Colon (tissue), 2 donors: ENCODE measurements at regions not wholly inside any gene's neighbourhood (a gene's known extent, or its start where the extent isn't known, plus 50 kb on each side); places are given as distances from the start of the nearest gene placed in this dataset.

ENCODE experiments used
- FAIRE-seq: peaks from 2 replicates; lab custom pipeline; 2012; peaks lifted over from hg19 to GRCh38; lab: Jason Lieb, UNC
- donor health status: control.
- donor health status: control.

GRCh38 chr2:240227538-240228428, 87.3 kb upstream of the OTOS start:
- FAIRE-seq = no peak

DNA sequence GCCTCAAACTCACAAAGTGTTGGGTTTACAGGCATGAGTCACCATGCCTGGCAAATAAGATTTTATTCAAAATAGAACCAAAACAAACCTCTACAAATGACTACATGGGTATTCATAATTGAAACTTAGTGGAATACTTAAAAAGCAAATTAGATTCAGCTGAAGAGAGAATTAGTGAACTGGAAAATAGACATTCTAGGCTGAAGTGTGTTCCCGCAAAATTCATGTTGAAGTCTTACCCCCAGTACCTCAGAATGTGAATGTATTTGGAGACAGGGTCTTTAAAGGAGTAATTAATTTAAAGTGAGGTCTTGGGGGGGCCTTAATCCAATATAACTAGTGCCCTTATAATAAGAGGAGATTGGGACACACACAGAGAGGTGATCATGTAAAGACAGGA, 88.5 kb upstream of the OTOS start:
- FAIRE-seq = no peak

DNA sequence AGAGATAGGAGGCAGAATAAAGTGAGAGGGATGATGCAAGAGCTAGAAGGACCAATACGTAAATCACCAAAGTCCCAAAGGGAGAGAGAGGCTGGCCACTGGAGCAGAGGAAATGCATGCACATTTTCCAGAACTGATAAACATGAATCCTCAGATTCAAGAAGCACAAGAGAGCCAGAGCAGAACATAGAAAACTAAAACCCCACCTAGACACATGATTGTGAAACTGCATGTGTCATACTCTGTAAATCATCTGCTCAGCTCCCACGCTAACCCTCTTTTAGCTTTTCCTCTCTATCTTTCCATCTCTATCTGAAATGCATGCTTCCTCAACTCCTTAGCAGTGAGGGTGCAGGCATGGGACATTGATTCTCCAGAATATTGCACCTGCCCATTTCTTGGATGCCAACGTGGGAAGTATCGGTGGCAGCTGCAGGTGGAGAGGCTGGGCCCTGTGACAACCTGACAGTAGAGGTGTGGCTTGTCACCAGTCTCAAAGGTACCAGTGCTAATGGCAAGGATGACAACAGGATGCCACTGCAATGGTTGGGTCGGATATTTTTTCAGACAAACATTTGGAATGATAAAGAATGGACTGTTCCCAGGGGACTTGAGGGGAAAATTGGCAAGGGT, 89.3 kb upstream of the OTOS start:
- no peak for FAIRE-seq

- no peak for FAIRE-seq
Observed at GRCh38 chr2:240230291-240230931, 90.0 kb upstream of the OTOS start.

DNA sequence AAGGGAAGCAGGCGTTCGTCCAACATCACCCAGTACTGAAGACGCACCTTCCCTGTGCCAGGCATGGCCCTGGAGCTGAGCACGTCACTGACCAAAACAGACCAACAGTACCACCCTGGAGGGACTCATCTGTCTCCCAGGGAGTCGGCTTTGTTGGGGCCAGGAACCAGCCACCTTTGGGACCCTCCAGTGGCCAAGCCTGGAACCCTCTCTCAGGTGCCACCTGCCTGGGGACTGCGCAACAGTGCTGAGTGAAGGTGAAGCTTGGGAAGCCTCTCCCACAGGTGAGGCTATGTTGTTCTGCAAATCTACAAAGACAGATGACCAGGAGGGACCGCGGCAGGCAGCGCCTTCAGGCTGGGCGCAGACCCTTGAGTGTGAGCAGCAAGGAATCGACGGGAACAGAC, 91.4 kb upstream of the OTOS start:
- no peak for FAIRE-seq

GRCh38 chr2:240232264-240232915, 91.9 kb upstream of the OTOS start:
- no peak for FAIRE-seq

DNA sequence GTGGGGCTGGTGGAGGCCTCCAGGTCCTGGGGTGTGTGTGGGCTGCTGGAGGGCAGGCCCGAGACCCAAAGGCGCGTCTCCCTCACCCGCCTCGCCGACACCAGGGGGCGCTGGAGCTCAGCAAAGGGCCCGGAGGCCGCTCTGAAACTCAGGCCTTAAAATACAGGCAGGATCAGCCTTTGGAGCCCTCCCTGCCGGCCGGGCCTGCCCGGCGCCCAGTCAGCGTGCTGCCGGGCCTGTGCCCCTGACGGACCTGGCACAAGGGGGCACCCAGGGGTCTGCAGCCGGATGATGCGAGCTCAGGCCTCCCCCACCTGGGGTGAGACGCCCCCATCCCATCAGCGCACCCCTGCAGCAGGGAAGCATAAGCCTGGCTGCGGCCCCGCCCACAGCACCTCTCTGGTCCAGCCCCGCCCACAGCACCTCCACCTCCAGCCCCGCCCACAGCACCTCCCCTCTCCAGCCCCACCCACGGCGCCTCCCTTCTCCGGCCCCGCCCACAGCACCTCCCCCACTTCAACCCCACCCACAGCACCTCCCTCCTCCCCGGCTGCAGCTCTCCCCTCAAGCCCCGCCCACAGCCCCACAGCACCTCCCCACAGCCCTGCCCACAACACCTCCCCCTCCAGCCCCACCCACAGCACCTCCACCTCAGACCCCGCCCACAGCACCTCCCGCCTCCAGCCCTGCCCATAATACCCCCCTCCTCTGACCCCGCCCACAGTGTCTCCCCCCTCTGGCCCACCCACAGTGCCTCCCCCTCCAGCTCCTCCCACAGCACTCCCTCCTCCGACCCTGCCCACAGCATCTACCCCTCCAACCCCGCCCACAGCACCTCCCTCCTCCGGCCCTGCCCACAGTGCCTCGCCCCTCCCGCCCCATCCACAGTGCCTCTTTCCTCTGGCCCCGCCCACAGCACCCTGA, 92.8 kb upstream of the OTOS start:
- FAIRE-seq = no peak

DNA sequence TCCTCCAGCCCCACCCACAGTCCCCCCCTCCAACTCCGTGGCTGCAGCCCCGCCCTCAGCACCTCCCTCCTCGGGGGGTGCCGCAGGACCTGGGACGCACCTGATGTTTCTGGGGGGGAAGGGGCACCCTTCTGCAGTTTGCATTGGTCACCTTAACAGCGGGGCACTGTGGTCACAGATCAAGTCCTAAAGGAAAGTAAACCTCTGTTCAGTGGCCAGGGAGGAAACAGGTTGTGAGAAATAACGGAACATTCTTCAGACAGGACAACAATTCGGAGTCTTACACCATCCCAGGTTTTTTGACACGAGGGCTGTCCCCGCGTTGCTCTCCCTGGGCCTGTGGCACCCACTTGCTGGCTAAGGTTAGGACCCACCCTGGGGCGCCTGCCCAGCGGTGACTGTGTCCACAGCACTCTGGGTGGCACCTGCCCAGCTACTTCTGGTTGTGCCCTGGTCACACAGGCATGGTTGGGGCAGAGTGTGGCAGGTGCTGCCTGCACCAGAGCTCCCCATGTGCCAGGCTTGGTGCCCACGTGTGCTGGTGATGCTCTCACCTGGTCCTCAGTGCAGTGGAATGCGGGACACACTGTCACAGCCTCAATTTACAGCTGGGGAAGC, 93.5 kb upstream of the OTOS start:
- FAIRE-seq = no peak

DNA sequence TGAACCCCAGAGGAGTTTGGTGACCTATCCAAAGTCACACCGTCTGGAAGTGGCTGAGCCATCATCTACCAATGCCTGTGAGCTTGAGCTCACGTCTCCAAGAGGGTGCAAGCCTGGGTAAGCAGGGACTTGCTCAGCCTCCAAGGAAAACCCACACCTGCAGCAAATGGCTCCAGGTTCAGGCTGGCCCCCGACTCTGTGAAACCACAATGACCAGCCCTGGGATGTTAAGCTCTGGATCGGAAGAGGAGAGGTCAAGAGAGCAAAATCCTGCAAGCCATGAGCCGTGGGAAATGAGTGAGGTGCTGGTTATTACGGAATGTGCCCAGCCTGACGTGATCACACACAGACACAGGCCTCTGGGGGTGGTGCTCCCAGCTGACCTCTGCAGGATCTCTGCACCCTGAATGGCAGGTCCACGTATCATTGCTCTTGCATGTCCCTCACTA, 94.1 kb upstream of the OTOS start:
- no peak for FAIRE-seq

DNA sequence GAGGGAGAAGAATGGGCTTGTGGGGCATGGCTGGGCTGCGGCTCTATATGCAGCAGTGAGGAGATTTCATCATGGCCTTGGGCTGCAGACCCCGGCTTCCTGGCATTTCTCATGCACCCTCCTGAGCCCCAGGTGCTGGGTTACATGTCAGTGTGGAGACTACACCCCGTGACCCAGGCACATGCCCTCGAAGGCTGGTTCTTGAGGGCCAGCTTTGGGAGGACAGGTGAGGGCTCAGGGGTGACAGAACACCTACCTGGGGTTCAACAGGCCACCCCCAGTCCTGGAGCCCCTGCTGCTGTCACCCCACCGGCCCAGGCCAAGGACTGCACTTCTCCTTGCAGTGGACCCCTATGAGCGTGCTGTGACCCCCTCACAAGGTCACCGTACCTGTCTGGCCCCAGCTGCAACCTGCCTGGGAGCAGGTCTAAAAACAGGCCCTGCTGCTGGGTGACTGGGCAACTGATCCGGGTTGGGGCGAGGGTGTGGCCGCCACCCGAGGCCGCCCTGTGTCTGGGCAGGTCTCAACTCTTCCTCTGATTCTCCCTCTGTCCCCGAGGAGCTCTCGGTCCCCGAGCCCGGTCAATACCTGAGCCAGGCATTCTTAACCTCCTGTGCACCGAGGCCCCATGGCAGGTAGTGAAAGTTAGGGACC, 94.8 kb upstream of the OTOS start:
- FAIRE-seq = no peak

DNA sequence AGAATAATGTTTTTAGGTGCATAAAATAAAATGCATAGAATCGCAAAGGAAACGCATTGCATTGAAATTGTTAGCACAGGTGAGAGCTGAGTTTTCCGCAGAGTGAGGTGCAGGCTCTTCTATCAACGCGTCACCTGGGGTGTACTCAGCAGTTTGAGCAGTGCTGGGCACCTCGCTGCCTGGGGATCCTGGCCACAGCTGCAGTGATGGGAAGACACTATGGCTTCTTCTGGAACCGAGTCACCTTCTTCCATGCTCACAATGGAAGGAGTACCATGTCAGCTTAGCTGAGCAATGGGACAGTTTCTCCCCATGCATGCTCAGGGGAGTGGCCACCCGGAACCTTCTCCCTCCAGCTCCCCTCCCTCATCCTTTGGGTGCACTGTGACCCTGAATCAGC, 95.4 kb upstream of the OTOS start:
- no peak for FAIRE-seq

DNA sequence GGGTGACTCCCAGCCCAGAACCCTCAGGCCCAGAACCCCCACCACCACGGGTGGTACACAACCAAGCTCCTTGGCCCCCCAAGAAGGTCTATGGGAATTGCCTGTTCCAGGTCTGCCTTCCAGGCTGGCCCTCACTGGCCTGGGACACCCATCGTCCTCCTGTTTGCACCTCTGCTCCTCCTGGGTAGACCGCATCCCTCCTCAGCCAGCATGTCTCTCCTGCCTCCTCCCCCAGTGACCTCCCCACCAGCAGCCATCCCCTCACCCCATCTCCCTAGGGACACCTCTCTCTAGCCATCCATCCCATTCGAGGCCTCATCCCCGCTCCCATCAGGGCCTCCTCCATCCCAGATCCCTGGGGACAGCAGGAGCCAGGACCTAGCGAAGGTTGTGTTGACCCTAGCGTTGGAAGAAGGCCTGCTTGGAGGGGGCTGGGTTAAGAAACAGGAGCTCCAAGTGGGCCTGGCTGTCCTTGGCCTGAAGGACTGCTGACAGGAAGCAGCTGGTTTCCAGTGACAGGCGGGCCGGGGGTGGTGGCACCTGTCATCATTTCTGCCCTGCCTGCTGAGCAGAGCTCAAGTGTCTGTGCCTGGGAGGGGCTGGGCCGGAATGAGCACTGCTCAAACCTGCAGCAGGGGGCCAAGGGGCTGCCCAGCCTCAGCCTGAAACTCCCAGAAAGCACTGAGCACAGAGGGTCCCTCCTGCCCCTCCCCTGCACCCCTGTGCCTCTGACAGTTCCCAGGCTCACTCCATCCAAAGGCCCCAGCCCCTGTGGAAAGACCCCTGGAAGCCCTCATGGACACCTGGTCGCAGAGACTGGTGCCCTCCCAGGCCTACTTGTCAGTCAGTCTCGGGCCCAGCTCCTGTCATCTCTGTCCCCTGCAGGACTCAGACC, 96.0 kb upstream of the OTOS start:
- FAIRE-seq = no peak

- FAIRE-seq = no peak
Observed at GRCh38 chr2:240237609-240238174, 97.2 kb upstream of the OTOS start.

- FAIRE-seq = no peak
Observed at GRCh38 chr2:240238201-240238600, 97.7 kb upstream of the OTOS start.

DNA sequence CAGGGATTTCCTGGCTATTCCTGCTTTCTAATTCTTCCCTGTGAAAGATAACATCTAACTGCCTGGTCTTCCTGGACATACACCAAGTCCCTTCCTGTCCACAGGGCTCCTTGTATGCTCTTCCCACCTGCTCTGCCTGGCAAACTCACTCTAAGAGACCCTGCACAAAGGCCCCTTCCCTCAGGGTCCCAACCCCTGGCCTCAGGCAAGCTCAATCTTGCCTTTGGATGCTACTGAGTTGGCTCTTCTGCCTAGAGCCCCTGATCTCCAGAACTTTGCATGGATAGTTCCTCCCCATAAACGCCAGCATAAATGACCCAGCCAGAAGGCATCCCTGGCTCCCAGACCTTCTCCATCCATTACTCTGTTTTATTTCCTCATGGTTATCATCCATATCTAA, 98.3 kb upstream of the OTOS start:
- no peak for FAIRE-seq

DNA sequence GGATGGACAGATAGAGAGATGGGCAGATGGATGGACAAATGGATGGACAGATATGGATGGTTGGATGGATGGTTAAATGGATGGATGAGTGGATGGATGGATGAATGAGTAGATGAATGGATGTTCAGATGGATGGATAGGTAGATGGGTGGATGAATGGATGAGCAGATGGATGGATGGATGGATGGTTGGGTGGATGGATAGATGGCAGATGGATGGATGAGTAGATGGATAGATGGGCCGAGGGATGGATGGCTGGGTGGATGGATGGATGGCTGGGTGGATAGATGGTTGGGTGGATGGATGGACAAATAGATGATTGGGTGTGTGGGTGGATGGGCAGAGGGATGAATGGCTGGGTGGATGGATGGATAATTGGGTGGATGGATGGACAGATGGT, 98.9 kb upstream of the OTOS start:
- no peak for FAIRE-seq

DNA sequence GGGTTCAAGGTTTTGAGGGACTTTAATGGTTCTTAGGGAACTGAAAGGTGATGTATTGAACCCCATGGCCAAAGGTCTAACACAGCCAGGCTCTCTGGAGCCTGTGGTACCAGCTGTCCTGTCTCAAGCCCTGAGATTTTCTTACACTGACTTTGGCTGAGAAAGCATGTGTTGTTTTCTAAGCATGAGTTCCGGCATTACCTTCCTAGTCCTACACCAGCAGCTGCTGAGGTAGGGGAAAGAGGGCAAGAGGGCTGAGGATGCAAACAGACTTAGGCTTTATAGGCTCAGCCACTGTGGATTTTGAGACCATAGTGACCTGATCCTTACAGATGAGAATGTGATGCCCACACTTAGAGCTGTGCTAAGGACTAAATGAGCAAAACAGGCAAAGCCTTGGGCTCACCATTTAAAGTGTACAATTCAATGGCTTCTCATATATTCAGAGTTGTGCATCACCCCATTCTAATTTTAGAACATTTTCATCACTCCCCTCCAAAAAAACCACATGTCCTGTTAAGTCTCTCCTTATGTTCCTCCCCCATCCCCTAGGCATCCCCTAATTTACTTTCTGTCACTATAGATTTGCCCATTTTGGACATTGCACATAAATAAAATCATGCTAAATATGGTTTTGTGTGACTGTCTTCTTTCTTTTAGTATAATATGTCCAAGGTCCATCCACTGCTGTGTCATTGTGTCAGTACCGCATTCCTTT, 99.7 kb upstream of the OTOS start:
- FAIRE-seq = no peak

DNA sequence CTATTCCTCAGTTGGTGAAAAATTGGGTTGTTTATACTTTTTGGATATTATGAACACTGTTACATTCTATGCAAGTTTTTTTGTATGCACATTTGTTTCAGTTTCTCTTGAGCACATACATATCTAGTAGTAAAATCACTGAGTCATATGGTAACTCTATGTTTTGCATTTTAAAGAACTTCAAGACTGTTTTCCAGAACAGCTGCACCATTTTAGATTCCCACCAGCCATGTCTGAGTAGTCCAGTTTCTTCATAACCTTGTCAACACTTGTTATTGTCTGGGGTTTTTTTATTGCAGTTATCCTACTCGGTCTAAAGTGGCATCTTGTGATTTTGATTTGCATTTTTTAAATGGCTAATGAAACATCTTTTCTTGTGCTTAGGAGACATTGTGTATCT, 100.3 kb upstream of the OTOS start:
- no peak for FAIRE-seq

GRCh38 chr2:240241572-240241971, 101.1 kb upstream of the OTOS start:
- no peak for FAIRE-seq
